Central memory CD4-positive, alpha-beta T cell (primary cell): ENCODE measurements at regions not wholly inside any gene's neighbourhood (a gene's known extent, or its start where the extent isn't known, plus 50 kb on each side); places are given as distances from the start of the nearest gene placed in this dataset.

ENCODE experiments used
- DNase-seq: peaks from one replicate; pipeline ENCODE4 v3.0.0; 2022

DNA sequence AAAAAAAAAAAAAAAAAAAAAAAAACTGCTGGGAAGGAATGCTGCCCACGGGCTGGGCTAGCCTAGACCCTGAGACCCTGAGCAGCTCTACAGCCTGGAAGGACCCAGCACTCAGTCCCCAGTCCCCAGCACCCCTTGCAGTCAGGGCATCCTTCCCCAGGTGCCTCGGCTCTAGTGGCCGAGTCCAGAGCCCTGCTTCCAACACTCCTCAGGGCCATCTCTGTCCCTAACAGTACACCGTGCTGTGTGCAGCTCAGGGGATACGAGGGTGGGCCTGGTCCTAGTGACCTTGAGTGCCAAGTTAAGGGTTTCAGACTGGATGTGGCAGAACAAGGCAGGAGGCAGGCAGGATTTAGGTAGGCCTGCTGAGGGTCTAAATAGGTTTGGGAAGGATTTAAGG, 50.2 kb upstream of the LRP8 start:
- no peak for DNase-seq

- no peak for DNase-seq
Observed at GRCh38 chr1:53378932-53379661, 51.2 kb upstream of the LRP8 start.

DNA sequence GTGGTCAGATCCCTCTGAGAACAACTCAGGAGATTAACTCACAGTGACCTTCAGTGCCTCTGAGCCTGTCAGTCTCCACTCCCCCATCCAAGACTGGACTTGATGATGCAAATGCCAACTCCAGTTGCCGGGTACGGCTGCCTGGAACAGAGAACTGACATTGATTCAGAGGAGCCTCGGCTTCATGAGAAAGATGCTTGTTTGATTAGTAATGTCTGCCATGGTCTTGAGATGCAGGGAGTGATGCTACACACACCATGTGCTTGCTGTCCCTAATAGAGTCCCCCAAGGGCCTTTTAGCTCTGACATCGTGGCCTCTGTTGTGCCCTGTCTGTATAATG, 51.8 kb upstream of the LRP8 start:
- no peak for DNase-seq

DNA sequence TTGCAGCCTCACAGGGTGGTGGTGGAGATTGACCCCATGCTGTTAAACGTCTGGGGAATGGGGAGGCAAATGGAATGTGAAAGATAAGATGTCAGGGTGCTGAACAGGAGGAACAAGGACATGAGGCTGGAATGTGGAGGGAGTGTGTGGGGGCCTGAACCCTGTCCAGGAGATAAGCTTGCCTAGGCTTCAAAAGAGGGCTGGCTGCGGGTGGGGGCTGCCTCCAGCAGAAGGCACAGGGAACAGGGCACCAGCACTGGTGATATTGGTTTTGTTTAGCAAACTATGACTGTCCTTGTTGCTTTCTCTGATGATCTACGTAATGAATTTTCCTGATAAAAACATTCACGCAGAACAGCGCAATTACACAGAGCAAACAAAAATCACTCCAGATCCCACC, 52.4 kb upstream of the LRP8 start:
- DNase-seq = no peak

- DNase-seq = no peak
Observed at GRCh38 chr1:53381790-53382401, 54.0 kb upstream of the LRP8 start.

- no peak for DNase-seq
Observed at GRCh38 chr1:53383136-53383870, 55.4 kb upstream of the LRP8 start.

DNA sequence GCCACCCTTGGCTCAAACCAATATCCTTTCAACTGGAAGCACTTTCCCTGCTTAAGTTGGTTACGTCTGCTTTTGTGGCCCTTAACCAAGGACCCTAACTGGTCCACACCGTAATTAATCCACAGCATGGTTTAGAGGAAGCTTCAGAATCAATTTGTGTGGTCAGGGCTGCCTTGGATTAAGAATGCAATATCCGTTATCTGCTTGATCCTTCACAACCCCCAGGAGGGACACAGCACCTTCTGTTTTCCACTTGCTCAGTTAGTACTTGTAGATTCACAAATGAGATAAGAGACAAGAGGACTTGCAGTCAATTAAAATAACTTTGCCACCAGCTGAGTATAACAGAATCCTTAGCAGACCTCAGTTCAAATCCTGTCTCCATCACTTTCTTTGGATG, 56.9 kb upstream of the LRP8 start:
- no peak for DNase-seq

- DNase-seq = no peak
Observed at GRCh38 chr1:53385276-53386225, 57.7 kb upstream of the LRP8 start.

- no peak for DNase-seq
Observed at GRCh38 chr1:53388963-53389362, 61.1 kb upstream of the LRP8 start.

DNA sequence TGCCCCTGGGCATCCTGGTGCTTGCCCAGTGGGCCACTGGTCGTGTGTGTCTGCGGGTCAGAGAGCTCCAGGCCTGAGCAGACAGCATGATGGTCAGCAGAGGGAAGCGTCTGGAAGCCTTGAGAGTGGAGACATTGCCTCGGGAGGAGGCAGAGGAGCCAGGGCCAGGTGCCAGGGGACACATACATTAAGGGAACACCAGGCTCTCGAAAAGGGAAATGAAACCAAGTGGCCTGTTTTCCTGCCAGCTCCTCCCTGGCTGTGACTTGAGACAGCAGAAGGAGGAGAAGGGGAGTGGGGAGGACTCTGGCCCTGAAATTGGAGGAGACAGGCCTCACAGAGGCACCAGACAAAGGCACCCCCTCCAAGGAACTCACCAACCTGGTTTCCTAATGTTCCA, 62.4 kb upstream of the LRP8 start:
- no peak for DNase-seq

DNA sequence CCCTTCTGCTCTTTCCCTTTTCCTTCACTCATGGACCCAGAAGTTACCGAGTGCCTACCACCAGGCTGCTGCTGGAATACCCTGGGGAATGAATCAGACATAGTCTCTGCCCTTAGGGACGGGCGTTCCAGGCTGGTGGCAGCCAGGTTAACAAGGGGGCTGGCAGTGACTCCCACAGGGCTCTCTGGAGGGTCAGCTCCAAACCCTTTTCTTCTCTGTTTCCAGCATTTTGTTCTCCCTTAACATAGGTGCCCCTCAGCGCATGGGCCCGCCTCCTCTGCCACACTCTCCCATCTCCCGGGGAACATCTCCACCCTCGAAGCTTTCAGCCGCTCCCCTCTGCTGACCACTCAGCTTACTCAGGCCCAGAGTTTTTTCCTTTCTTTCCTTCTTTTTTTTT, 62.9 kb upstream of the LRP8 start:
- no peak for DNase-seq

DNA sequence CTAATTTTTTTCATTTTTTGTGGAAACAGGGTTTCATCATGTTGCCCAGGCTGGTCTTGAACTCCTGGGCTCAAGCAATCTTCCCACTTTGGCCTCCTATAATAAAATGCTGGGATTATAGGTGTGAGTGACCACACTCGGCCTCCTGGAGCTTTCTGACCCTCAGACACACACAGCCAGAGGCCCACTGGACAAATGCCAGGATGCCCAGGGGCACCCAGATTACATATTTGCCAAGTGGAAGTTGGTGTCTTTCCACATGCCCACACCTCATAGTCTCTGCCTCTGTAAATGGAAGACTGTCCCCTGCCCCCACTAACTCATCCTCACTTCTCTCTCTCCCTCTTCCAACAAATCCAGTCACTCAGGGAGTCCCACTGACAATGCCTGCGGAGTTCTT, 63.4 kb upstream of the LRP8 start:
- no peak for DNase-seq

DNA sequence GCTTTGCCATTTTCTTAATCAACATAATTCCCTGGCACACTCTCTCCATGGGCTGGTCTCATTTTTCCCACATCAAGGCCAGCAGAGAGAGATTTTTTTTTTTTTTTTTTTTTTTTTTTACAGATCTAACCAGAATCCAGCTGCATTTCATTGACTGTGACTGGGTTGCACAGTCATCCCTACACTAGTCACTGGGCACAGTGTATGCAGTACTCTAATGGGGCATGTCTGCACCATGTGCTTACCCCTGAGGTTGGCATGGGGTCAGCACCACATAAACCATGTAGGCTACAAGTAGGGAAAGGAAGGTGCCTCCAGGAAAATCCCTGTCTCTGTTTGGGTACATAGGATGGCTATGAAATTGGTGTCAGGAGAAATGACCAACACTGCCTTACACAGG, 64.1 kb upstream of the LRP8 start:
- no peak for DNase-seq

DNA sequence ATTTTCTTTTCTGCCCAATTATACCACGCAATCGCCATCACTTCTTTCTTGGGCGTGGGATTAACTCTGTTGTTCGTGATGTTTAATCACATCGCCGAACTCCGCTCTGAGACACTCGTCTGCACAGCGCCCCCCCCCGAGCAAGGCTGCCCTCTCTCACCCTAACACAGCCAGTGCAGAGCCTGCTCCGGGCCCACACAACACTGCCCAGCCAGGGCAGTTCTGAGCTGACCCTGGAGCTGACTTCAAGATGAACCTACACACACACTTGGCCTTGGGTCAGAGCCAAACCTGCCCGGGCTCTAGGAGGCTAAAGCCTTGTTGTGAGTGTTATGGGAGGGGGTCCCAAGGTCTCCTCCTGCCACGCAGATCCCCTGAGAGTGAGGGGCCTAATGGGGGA, 64.6 kb upstream of the LRP8 start:
- no peak for DNase-seq

GRCh38 chr1:53393325-53393792, 65.5 kb upstream of the LRP8 start:
- peak; percentile 55 for DNase-seq

DNA sequence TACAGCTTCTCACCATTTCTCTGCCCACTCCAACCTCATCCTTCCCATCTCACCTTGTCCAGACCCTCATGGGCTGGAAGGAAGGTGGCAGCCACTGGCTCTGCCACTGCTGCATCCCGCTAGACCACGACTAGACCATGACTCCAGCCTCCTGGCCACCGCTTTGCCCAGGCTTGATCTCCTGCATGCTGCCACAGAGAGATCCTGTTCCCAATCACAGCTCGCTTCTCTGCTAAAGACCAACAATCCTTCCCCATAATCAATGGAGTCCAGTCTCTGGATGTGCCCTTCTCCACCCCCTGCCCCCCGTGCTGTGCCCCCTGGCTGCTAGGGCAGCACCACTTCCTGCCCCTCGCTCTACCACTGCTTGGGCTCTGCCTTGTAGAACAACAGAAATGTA, 64.9 kb upstream of the DMRTB1 start:
- DNase-seq = no peak

- DNase-seq = no peak
Observed at GRCh38 chr1:53395671-53396215, 63.5 kb upstream of the DMRTB1 start.

DNA sequence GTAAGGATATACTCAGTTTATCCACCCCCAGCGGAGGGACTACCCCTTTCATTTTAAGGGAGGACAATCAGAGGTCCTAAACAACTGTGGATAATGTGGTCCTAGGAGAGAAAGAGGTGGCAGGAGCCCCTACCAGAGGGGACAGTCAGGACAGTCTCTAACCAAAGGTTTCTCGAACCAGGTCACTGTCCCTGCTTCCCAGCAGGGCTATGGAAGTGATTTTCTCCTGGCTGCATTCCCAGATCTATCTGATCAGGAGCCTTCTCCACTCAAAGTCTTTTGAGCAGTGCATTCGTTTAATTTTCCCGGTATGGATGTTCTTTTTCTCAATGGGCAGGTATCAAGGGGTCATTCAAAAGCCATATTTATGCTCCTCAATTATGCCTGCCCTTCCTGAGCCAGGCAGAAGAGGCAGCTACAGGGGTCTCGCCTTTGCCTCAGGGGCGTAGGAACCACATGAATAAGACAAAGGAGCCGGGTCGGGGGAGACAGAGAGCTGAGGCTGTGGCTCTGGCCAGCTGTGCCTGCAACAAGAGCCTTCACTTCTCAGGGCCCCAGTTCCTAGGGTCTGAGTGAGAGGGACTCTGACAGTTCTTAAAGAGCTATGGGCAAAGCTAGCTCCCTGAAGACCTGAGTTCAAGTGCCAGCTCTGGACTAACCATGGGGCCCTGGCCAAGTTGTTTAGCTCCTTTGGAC, 62.5 kb upstream of the DMRTB1 start:
- DNase-seq = no peak

DNA sequence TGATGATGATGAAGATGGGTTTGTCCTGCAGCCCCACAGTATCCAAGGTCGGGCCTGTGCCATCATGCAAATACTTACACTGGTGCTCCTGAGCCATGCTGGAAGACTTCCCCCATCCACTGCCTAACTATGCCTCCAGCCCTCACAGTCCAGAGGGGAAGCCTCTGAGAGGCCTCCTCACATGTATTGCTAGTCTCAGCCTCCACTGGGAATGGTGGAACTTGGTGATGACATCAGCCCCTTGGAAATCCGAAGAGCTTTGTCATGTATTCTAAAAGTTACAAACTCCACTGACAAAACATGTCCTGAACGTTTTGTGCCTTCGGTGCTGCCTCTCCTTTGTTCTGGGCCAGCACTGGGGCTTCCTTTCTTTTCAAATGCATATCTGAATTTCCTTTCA, 61.1 kb upstream of the DMRTB1 start:
- no peak for DNase-seq

DNA sequence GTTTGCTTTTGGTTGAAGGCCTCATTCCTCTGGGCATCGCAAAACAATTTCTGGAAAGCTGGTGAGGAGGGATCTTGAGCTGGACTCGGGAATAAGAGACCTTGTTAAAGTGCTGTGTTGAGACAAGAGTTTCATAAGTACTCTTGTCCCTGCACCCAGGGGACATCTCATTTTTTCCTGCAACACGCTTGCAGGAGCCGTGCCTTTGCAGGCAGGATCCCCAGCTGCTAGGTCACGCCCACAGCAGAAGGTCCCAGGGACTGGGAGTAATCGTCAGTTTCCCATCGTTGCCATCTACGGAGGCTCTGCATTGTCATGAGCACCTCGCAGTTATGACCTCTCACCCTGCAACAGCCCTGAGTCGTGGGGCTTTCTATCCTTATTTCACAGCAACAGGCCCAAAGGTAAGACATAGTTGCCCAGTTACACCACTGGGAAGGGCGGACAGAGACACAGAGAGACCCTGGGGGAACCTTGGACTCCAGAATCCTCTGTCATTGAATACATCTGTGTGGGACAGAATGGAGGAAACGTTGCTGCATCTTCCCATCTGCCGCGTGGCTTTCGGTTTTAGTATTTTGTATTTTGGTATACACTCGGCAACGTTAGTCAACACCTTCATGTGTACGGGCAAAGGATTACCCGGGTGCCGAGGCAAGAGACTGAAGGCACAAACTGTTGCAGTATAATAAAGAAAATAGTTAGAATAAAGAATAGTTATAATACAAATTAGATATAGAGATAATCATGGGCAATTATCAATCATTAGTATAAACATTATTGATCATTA, 60.4 kb upstream of the DMRTB1 start:
- DNase-seq = no peak
